Prostate gland (tissue), 2 donors: ENCODE measurements at regions not wholly inside any gene's neighbourhood (a gene's known extent, or its start where the extent isn't known, plus 50 kb on each side); places are given as distances from the start of the nearest gene placed in this dataset.

Source experiments
- POLR2A ChIP-seq: fragments of 450-650 bp; IDR thresholded peaks from one replicate; pipeline ENCODE4 v1.6.1; 2016; ENCODE audit warnings: antibody characterized with exemption, mild to moderate bottlenecking
- POLR2AphosphoS5 ChIP-seq: sonication (generic); formaldehyde crosslinking; IDR thresholded peaks from one replicate; pipeline ENCODE4 v1.6.1; 2017; ENCODE audit warnings: antibody characterized with exemption
- TF ChIP-seq, protein P1 (sequence below), 4 experiments: fragments of 200-600 bp in 2 of 4; fragments of 450-650 bp in 2 of 4; sonication (generic) in 2 of 4; IDR thresholded peaks; 1 replicate in 3 of 4; 2 replicates in 1 of 4; pipeline ENCODE4 v1.5.1; 2016 to 2019; ENCODE audit warnings: antibody characterized with exemption in 4 of 4, mild to moderate bottlenecking in 2 of 4, moderate library complexity in 2 of 4

DNA sequence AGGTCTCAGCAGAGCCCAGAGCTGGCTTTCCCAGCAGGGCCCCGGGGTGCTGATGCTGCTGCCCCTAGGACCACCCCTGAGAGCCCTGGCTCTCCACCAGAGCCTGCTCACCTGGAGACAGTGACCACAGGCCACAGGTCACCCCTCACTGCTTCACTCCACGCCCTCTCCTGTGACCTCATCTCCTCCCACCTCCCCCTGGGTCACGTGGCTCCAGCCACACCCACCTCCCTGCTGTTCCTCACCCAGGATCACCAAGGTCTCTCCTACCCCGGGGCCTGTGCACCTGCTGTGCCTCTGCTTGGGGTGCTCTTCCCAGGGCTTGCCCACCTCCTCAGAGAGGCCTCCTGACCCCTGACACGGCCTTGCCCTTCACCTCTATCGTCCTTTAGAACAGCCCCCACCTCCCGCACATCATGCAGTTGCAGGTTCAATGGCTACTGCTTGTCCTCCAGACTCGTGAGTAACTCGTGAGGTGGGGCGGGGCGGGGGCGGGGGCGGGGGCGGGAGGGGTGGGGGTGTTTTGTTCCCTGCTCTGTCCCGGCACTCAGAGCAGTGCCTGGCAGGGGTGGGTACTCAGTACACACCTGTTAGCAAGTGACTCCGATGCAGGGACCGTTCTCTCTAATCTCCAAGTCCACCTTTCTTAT lies 468.0 kb downstream of the PREX1 start:
- TF ChIP-seq, protein P1, sequence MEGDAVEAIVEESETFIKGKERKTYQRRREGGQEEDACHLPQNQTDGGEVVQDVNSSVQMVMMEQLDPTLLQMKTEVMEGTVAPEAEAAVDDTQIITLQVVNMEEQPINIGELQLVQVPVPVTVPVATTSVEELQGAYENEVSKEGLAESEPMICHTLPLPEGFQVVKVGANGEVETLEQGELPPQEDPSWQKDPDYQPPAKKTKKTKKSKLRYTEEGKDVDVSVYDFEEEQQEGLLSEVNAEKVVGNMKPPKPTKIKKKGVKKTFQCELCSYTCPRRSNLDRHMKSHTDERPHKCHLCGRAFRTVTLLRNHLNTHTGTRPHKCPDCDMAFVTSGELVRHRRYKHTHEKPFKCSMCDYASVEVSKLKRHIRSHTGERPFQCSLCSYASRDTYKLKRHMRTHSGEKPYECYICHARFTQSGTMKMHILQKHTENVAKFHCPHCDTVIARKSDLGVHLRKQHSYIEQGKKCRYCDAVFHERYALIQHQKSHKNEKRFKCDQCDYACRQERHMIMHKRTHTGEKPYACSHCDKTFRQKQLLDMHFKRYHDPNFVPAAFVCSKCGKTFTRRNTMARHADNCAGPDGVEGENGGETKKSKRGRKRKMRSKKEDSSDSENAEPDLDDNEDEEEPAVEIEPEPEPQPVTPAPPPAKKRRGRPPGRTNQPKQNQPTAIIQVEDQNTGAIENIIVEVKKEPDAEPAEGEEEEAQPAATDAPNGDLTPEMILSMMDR (IDR thresholded peaks at IDR 0.05), result no peak
- no peak for TF ChIP-seq POLR2A
- no peak for TF ChIP-seq POLR2AphosphoS5
